ENCODE measurements at regions not wholly inside any gene's neighbourhood (a gene's known extent, or its start where the extent isn't known, plus 50 kb on each side); places are given as distances from the start of the nearest gene placed in this dataset.
"Not testable (repeated sequence)": the region's sequence is repeated elsewhere in the genome, so short reads cannot be mapped to it uniquely, and the experiment has no call there.

DNA sequence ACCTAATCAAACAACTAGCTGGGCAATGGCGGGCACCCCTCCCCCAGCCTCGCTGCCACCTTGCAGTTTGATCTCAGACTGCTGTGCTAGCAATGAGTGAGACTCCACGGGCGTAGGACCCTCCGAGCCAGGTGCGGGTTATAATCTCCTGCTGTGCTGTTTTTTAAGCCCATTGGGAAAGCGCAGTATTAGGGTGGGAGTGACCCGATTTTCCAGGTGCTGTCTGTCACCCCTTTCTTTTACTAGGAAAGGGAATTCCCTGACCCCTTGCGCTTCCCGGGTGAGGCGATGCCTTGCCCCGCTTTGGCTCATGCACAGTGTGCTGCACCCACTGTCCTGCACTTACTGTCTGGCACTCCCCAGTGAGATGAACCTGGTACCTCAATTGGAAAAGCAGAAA is 163.3 kb upstream of the GHR start:
- TF ChIP-seq, protein P1, sequence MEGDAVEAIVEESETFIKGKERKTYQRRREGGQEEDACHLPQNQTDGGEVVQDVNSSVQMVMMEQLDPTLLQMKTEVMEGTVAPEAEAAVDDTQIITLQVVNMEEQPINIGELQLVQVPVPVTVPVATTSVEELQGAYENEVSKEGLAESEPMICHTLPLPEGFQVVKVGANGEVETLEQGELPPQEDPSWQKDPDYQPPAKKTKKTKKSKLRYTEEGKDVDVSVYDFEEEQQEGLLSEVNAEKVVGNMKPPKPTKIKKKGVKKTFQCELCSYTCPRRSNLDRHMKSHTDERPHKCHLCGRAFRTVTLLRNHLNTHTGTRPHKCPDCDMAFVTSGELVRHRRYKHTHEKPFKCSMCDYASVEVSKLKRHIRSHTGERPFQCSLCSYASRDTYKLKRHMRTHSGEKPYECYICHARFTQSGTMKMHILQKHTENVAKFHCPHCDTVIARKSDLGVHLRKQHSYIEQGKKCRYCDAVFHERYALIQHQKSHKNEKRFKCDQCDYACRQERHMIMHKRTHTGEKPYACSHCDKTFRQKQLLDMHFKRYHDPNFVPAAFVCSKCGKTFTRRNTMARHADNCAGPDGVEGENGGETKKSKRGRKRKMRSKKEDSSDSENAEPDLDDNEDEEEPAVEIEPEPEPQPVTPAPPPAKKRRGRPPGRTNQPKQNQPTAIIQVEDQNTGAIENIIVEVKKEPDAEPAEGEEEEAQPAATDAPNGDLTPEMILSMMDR (conservative IDR thresholded peaks at IDR 0.05 in 1 of 2, IDR thresholded peaks at IDR 0.05 in 1 of 2; ENCODE audit: low read depth in 1 of 2, low read length in 2 of 2) = not testable (repeated sequence)
- TF ChIP-seq EZH2 (IDR thresholded peaks at IDR 0.05; ENCODE audit: low read length, missing control alignments) = not testable (repeated sequence)

All from fibroblast of lung (primary cell).